Psoas muscle (tissue), 7 donors: ENCODE measurements at regions not wholly inside any gene's neighbourhood (a gene's known extent, or its start where the extent isn't known, plus 50 kb on each side); places are given as distances from the start of the nearest gene placed in this dataset.

ENCODE experiments used
- ATAC-seq, 4 donors: fragments of 200-7000 bp; cut with Tn5 transposase; one replicate each; pipeline ENCODE4 v1.9.1; 2020; ENCODE audit warnings: moderate library complexity in 3 of 4, mild to moderate bottlenecking in 2 of 4
- DNase-seq, 2 donors: peaks; one replicate each; pipeline ENCODE4 v3.0.0-alpha.2; 2020
- H3K27ac ChIP-seq: fragments of 200-600 bp; one replicate; pipeline ENCODE4 v1.8.0; 2022
- H3K27me3 ChIP-seq, 3 donors: fragments of 200-600 bp in 1 of 3; one replicate each; pipeline versions ENCODE4 v1.6.1 to v1.8.0; 2013 to 2022; ENCODE audit warnings: low read length in 2 of 3, mild to moderate bottlenecking in 2 of 3, moderate library complexity in 1 of 3; ENCODE audit not compliant: insufficient read depth in 3 of 3
- H3K36me3 ChIP-seq, 2 donors: fragments of 200-600 bp in 1 of 2; one replicate each; pipeline versions ENCODE4 v1.6.1 to v1.8.0; 2013 to 2022; ENCODE audit warnings: low read depth in 1 of 2, mild to moderate bottlenecking in 1 of 2, moderate library complexity in 1 of 2; ENCODE audit not compliant: insufficient read depth in 1 of 2
- H3K4me1 ChIP-seq: fragments of 200-600 bp; one replicate; pipeline ENCODE4 v1.8.0; 2022
- H3K4me3 ChIP-seq: fragments of 200-600 bp; one replicate; pipeline ENCODE4 v1.8.0; 2022; ENCODE audit warnings: mild to moderate bottlenecking
- H3K9me3 ChIP-seq: fragments of 200-600 bp; one replicate; pipeline ENCODE4 v1.8.0; 2022
- CTCF ChIP-seq: fragments of 200-600 bp; IDR thresholded peaks from one replicate; pipeline ENCODE4 v1.8.0; 2022; ENCODE audit warnings: antibody characterized with exemption
- WGBS, 3 donors: extraction: QIAGEN DNeasy Blood & Tissue Kit; methylation state at CpG; one replicate each; pipeline versions ENCODE4 v1.1.6 to v1.1.7; 2013; 5-methylcytosine and 5-hydroxymethylcytosine counted together
- intact Hi-C, 2 donors: fragments of 100-400 bp; cut with DNase I; formaldehyde crosslinking; loops; one replicate each; pipeline versions ENCODE4 v1.11.0 to v1.14.2; 2022
- donor health status: healthy with polysubstance abuse.
- donor health status: DM: no; HTN: no; CAD: no; lungs with moderate emphysema.
- donor health status: Bipolar disorder and iron deficiency.
- donor health status: healthy.
- donor health status: DM: yes; HTN: yes; CAD: no.
- donor health status: DM: no; HTN: no; CAD: no.
- donor health status: DM: yes; HTN: yes; CAD: no.

- intact Hi-C loops: no loop called here
- DNase-seq: no peak
- no peak for TF ChIP-seq CTCF
- 78 to 81% (median 80%) methylated on average over 5 of the region's 5 CpGs for WGBS, 3 donors
- H3K9me3 ChIP-seq: no peaks in the 10 kb centered on the region
- H3K27me3 ChIP-seq: peaks cover 0 to 3% (median 0%) of the 10 kb centered on the region in 3 donors
- ATAC-seq: no peak
- no peak overlapping the region for H3K4me3 ChIP-seq
- H3K27ac ChIP-seq: no peak overlapping the region
- no peaks in the 10 kb centered on the region for H3K36me3 ChIP-seq
- no peaks in the 10 kb centered on the region for H3K4me1 ChIP-seq
Observed at GRCh38 chr13:109647053-109647452, 139.3 kb downstream of the IRS2 start.

GRCh38 chr13:109646423-109646822 is 140.0 kb downstream of the IRS2 start:
- no peaks in the 10 kb centered on the region for H3K4me1 ChIP-seq
- H3K9me3 ChIP-seq: peaks cover 3% of the 10 kb centered on the region
- H3K36me3 ChIP-seq: no peaks in the 10 kb centered on the region
- intact Hi-C loops: no loop called here
- ATAC-seq: no peak
- no peak for TF ChIP-seq CTCF
- no peak for DNase-seq
- no peak overlapping the region for H3K4me3 ChIP-seq
- peaks cover 0 to 3% (median 0%) of the 10 kb centered on the region in 3 donors for H3K27me3 ChIP-seq
- H3K27ac ChIP-seq: no peak overlapping the region
- WGBS, 3 donors: 63 to 67% (median 65%) methylated on average over 5 of the region's 5 CpGs

GRCh38 chr13:109645831-109646230 is 140.6 kb downstream of the IRS2 start:
- DNase-seq (no peak), ATAC-seq (no peak)
- Histone ChIP-seq H3K27me3 (peaks cover 0 to 3% (median 0%) of the 10 kb centered on the region in 3 donors), H3K36me3 (no peaks in the 10 kb centered on the region), H3K27ac (no peak overlapping the region), H3K9me3 (peaks cover 9% of the 10 kb centered on the region), H3K4me1 (no peaks in the 10 kb centered on the region), H3K4me3 (no peak overlapping the region)
- WGBS, 3 donors: 70 to 73% (median 71%) methylated on average over 6 of the region's 6 CpGs
- intact Hi-C loops: no loop called here
- TF ChIP-seq CTCF: no peak

GRCh38 chr13:109644956-109645355 is 141.4 kb downstream of the IRS2 start:
- ATAC-seq (no peak), DNase-seq (no peak)
- H3K4me3 ChIP-seq: no peak overlapping the region
- no peaks in the 10 kb centered on the region for H3K36me3 ChIP-seq
- H3K27ac ChIP-seq: no peak overlapping the region
- H3K4me1 ChIP-seq: no peaks in the 10 kb centered on the region
- 91 to 96% (median 92%) methylated on average over 4 of the region's 4 CpGs for WGBS, 3 donors
- peaks cover 0 to 3% (median 0%) of the 10 kb centered on the region in 3 donors for H3K27me3 ChIP-seq
- peaks cover 11% of the 10 kb centered on the region for H3K9me3 ChIP-seq
- intact Hi-C loops: no loop called here
- TF ChIP-seq CTCF: no peak

GRCh38 chr13:109644069-109644750 is 142.2 kb downstream of the IRS2 start:
- no peak for DNase-seq
- no peaks in the 10 kb centered on the region for H3K4me1 ChIP-seq
- no peaks in the 10 kb centered on the region for H3K36me3 ChIP-seq
- no peak overlapping the region for H3K27ac ChIP-seq
- intact Hi-C loops: no loop called here
- no peak overlapping the region for H3K4me3 ChIP-seq
- H3K9me3 ChIP-seq: peaks cover 11% of the 10 kb centered on the region
- TF ChIP-seq CTCF: no peak
- no peak for ATAC-seq
- H3K27me3 ChIP-seq: peaks cover 0 to 3% (median 0%) of the 10 kb centered on the region in 3 donors
- 69 to 71% (median 71%) methylated on average over 4 of the region's 4 CpGs for WGBS, 3 donors
